HG03575 (cell line): ENCODE measurements at regions not wholly inside any gene's neighbourhood (a gene's known extent, or its start where the extent isn't known, plus 50 kb on each side); places are given as distances from the start of the nearest gene placed in this dataset.

ENCODE experiments used
- ATAC-seq: cut with Tn5 transposase; IDR thresholded peaks from one replicate; pipeline ENCODE4 v1.9.1; 2021; ENCODE audit not compliant: unreplicated experiment, insufficient number of reproducible peaks, low FRiP score; ENCODE audit errors: extremely low read depth

GRCh38 chr12:98151105-98151590 lies 364.2 kb upstream of the TMPO start:
- ATAC-seq, result no peak

GRCh38 chr12:98151984-98152383 lies 363.4 kb upstream of the TMPO start:
- ATAC-seq, result no peak

GRCh38 chr12:98154850-98155249 lies 360.5 kb upstream of the TMPO start:
- ATAC-seq, result no peak

- ATAC-seq, result no peak
These were observed 358.7 kb upstream of the TMPO start for GRCh38 chr12:98156697-98157096.

- ATAC-seq, result no peak
These were observed 352.3 kb upstream of the TMPO start for GRCh38 chr12:98162906-98163678.

- no peak for ATAC-seq
These were observed 343.1 kb upstream of the TMPO start for GRCh38 chr12:98172304-98172703.

- no peak for ATAC-seq
These were observed 342.6 kb upstream of the TMPO start for GRCh38 chr12:98172801-98173200.

GRCh38 chr12:98173773-98174427 lies 341.5 kb upstream of the TMPO start:
- no peak for ATAC-seq

- no peak for ATAC-seq
These were observed 341.0 kb upstream of the TMPO start for GRCh38 chr12:98174428-98174809.

GRCh38 chr12:98178126-98178525 lies 337.3 kb upstream of the TMPO start:
- no peak for ATAC-seq

GRCh38 chr12:98179151-98179550 lies 336.2 kb upstream of the TMPO start:
- ATAC-seq, result no peak

GRCh38 chr12:98180603-98181002 lies 334.8 kb upstream of the TMPO start:
- ATAC-seq, result no peak

- no peak for ATAC-seq
These were observed 332.6 kb upstream of the TMPO start for GRCh38 chr12:98182821-98183220.

- no peak for ATAC-seq
These were observed 329.8 kb upstream of the TMPO start for GRCh38 chr12:98185606-98186005.

GRCh38 chr12:98188650-98189077 lies 326.7 kb upstream of the TMPO start:
- ATAC-seq, result no peak

GRCh38 chr12:98194591-98194990 lies 320.8 kb upstream of the TMPO start:
- no peak for ATAC-seq

- ATAC-seq, result no peak
These were observed 317.0 kb upstream of the TMPO start for GRCh38 chr12:98198261-98198982.

- no peak for ATAC-seq
These were observed 306.6 kb upstream of the TMPO start for GRCh38 chr12:98208816-98209215.

- no peak for ATAC-seq
These were observed 303.3 kb upstream of the TMPO start for GRCh38 chr12:98211909-98212695.
